ENCODE measurements at regions not wholly inside any gene's neighbourhood (a gene's known extent, or its start where the extent isn't known, plus 50 kb on each side); places are given as distances from the start of the nearest gene placed in this dataset.

GRCh38 chr6:112503091-112503596 is 156.0 kb downstream of the RFPL4B start:
- no peak for DNase-seq (ENCODE audit: low spot score)
- TF ChIP-seq CTCF (IDR thresholded peaks at IDR 0.05): no peak
- no peak for ATAC-seq (ENCODE audit: low FRiP score)

GRCh38 chr6:112504621-112505020 is 157.5 kb downstream of the RFPL4B start:
- DNase-seq (ENCODE audit: low spot score) (no peak), ATAC-seq (ENCODE audit: low FRiP score) (no peak)
- no peak for TF ChIP-seq CTCF (IDR thresholded peaks at IDR 0.05)

GRCh38 chr6:112511441-112511840 is 164.3 kb downstream of the RFPL4B start:
- no peak for TF ChIP-seq CTCF (IDR thresholded peaks at IDR 0.05)
- ATAC-seq (ENCODE audit: low FRiP score) (no peak), DNase-seq (ENCODE audit: low spot score) (no peak)

- ATAC-seq (ENCODE audit: low FRiP score): no peak
- DNase-seq (ENCODE audit: low spot score): no peak
- no peak for TF ChIP-seq CTCF (IDR thresholded peaks at IDR 0.05)
Observed at GRCh38 chr6:112513175-112513574, 166.0 kb downstream of the RFPL4B start.

- ATAC-seq (ENCODE audit: low FRiP score): no peak
- TF ChIP-seq CTCF (IDR thresholded peaks at IDR 0.05): no peak
- DNase-seq (ENCODE audit: low spot score): no peak
Observed at GRCh38 chr6:112522587-112522986, 175.5 kb downstream of the RFPL4B start.

GRCh38 chr6:112524071-112524470 is 176.9 kb downstream of the RFPL4B start:
- ATAC-seq (ENCODE audit: low FRiP score) (no peak), DNase-seq (ENCODE audit: low spot score) (no peak)
- TF ChIP-seq CTCF (IDR thresholded peaks at IDR 0.05): no peak

GRCh38 chr6:112525749-112526148 is 178.6 kb downstream of the RFPL4B start:
- TF ChIP-seq CTCF (IDR thresholded peaks at IDR 0.05): no peak
- no peak for DNase-seq (ENCODE audit: low spot score)
- ATAC-seq (ENCODE audit: low FRiP score): no peak
